ENCODE measurements at regions not wholly inside any gene's neighbourhood (a gene's known extent, or its start where the extent isn't known, plus 50 kb on each side); places are given as distances from the start of the nearest gene placed in this dataset.

DNA sequence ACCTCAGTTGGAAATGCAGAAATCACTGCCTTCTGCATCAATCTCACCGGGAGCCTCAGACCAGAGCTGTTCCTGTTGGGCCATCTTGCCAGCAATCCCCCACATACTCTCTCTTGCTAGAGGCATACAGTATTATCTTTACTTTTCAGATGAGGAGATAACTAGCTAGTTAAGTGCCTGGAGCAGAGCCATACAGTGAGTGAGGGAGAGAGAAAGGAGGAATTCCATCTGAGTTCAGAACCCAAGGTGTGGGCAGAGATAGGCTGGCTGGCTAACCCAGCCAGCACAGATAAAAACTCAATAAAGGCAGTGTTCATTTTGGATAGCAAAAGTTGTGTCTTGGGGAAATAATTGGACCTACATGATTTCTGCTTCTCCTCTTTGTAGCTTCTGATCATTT is 268.0 kb upstream of the KIF2A start:
- H4K20me1 ChIP-seq (replicated peaks; ENCODE audit: control insufficient read depth, extremely low read depth, insufficient read depth, low read length): no peaks in the 10 kb centered on the region
- POLR2A ChIA-PET: no interaction called here
- no peaks in the 10 kb centered on the region for H3K9me3 ChIP-seq (replicated peaks; ENCODE audit: control insufficient read depth, insufficient read depth, low read length)
- dilution Hi-C loops (cut with MboI; ENCODE audit: extremely low pct_ligation_motif_present, low sequenced_read_pairs): no loop called here
- CTCF ChIA-PET: interaction anchor here (1.3 kb wide), 1 partner anchor 10 kb away, joined by 4 read pairs; no protein-coding TSS in a partner anchor
- TF ChIP-seq GATA2 (IDR thresholded peaks at IDR 0.05; ENCODE audit: insufficient read depth, insufficient read length, low read depth, low read length): no peak
- TF ChIP-seq, protein P1, sequence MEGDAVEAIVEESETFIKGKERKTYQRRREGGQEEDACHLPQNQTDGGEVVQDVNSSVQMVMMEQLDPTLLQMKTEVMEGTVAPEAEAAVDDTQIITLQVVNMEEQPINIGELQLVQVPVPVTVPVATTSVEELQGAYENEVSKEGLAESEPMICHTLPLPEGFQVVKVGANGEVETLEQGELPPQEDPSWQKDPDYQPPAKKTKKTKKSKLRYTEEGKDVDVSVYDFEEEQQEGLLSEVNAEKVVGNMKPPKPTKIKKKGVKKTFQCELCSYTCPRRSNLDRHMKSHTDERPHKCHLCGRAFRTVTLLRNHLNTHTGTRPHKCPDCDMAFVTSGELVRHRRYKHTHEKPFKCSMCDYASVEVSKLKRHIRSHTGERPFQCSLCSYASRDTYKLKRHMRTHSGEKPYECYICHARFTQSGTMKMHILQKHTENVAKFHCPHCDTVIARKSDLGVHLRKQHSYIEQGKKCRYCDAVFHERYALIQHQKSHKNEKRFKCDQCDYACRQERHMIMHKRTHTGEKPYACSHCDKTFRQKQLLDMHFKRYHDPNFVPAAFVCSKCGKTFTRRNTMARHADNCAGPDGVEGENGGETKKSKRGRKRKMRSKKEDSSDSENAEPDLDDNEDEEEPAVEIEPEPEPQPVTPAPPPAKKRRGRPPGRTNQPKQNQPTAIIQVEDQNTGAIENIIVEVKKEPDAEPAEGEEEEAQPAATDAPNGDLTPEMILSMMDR (IDR thresholded peaks at IDR 0.05; ENCODE audit: extremely low read depth in 1 of 2, insufficient read depth in 1 of 2, low read depth in 1 of 2, low read length in 2 of 2): no peak
- TF ChIP-seq FOS (IDR thresholded peaks at IDR 0.05; ENCODE audit: borderline replicate concordance, insufficient read depth, low read length): no peak
- TF ChIP-seq POLR2A (IDR thresholded peaks at IDR 0.05; ENCODE audit: low read depth, low read length): no peak
- no peak for TF ChIP-seq MAX (IDR thresholded peaks at IDR 0.05; ENCODE audit: insufficient read depth, insufficient read length)
- no peak for TF ChIP-seq EZH2 (IDR thresholded peaks at IDR 0.05; ENCODE audit: borderline replicate concordance, low read depth, low read length, severe bottlenecking)
- TF ChIP-seq MYC (IDR thresholded peaks at IDR 0.05; ENCODE audit: low read depth, low read length): no peak
- TF ChIP-seq JUN (IDR thresholded peaks at IDR 0.05; ENCODE audit: borderline replicate concordance, insufficient read depth, insufficient read length, low read depth): no peak
- TF ChIP-seq POLR2AphosphoS5 (IDR thresholded peaks at IDR 0.05; ENCODE audit: insufficient read depth, low read depth, low read length): no peak
- H3K4me3 ChIP-seq (replicated peaks in 1 of 3; ENCODE audit: insufficient read depth in 1 of 3, low read depth in 1 of 3, low read length in 3 of 3): no peak overlapping the region
- FAIRE-seq: no peak
- BruUV-seq (replicated peaks): no TSS peak
- peaks cover 0 to 2% of the 10 kb centered on the region in 2 experiments for H3K27me3 ChIP-seq (ENCODE audit: control insufficient read depth in 2 of 2, insufficient read depth in 2 of 2, low read length in 2 of 2)
- no peak overlapping the region for H2AFZ ChIP-seq (ENCODE audit: low read depth, low read length)
- no peak for DNase-seq (ENCODE audit: low read depth, low spot score)
- intact Hi-C loops (cut with micrococcal nuclease): no loop called here
- no peak overlapping the region for H3K9ac ChIP-seq (replicated peaks; ENCODE audit: extremely low read depth, insufficient read depth, low read length)
- no peak overlapping the region for H3K4me2 ChIP-seq (ENCODE audit: insufficient read depth, low read length)
- no peaks in the 10 kb centered on the region for H3K36me3 ChIP-seq (ENCODE audit: control insufficient read depth in 2 of 2, extremely low read depth in 1 of 2, insufficient read depth in 2 of 2, low read length in 2 of 2)
- H3K79me2 ChIP-seq (ENCODE audit: control insufficient read depth, insufficient read depth, low read length): no peaks in the 10 kb centered on the region
- H3K27ac ChIP-seq (ENCODE audit: insufficient read depth, low read depth, low read length): no peak overlapping the region
- H3K9me1 ChIP-seq (replicated peaks; ENCODE audit: control insufficient read depth, extremely low read depth, insufficient read depth, low read length): no peaks in the 10 kb centered on the region
- no peaks in the 10 kb centered on the region for H3K4me1 ChIP-seq (ENCODE audit: control insufficient read depth, extremely low read depth, insufficient read depth, low read length)
